ENCODE measurements at regions not wholly inside any gene's neighbourhood (a gene's known extent, or its start where the extent isn't known, plus 50 kb on each side); places are given as distances from the start of the nearest gene placed in this dataset.

GRCh38 chr21:16046656-16047330 lies 317.0 kb downstream of the USP25 start:
- H3K4me1 ChIP-seq: no peaks in the 10 kb centered on the region
- no peaks in the 10 kb centered on the region for H3K9me3 ChIP-seq
- H3K36me3 ChIP-seq: no peaks in the 10 kb centered on the region
- H3K27me3 ChIP-seq: no peaks in the 10 kb centered on the region
- H3K4me3 ChIP-seq: no peak overlapping the region
- DNase-seq (ENCODE audit: low spot score): no peak
- no peak for TF ChIP-seq CTCF (IDR thresholded peaks at IDR 0.05)
- no peak overlapping the region for H3K27ac ChIP-seq

GRCh38 chr21:16047904-16048303 lies 318.1 kb downstream of the USP25 start:
- Histone ChIP-seq H3K36me3 (no peaks in the 10 kb centered on the region), H3K4me3 (no peak overlapping the region), H3K27ac (no peak overlapping the region), H3K27me3 (no peaks in the 10 kb centered on the region), H3K9me3 (no peaks in the 10 kb centered on the region), H3K4me1 (no peaks in the 10 kb centered on the region)
- DNase-seq (ENCODE audit: low spot score): no peak
- TF ChIP-seq CTCF (IDR thresholded peaks at IDR 0.05): no peak

- Histone ChIP-seq H3K27me3 (no peaks in the 10 kb centered on the region), H3K4me3 (no peak overlapping the region), H3K27ac (no peak overlapping the region), H3K9me3 (no peaks in the 10 kb centered on the region), H3K4me1 (no peaks in the 10 kb centered on the region), H3K36me3 (no peaks in the 10 kb centered on the region)
- no peak for TF ChIP-seq CTCF (IDR thresholded peaks at IDR 0.05)
- no peak for DNase-seq (ENCODE audit: low spot score)
These were observed 325.2 kb downstream of the USP25 start for GRCh38 chr21:16055014-16055413.

- H3K36me3 ChIP-seq: no peaks in the 10 kb centered on the region
- H3K9me3 ChIP-seq: no peaks in the 10 kb centered on the region
- H3K4me3 ChIP-seq: no peak overlapping the region
- no peak for TF ChIP-seq CTCF (IDR thresholded peaks at IDR 0.05)
- no peak overlapping the region for H3K27ac ChIP-seq
- DNase-seq (ENCODE audit: low spot score): no peak
- no peaks in the 10 kb centered on the region for H3K27me3 ChIP-seq
- H3K4me1 ChIP-seq: no peaks in the 10 kb centered on the region
These were observed 329.1 kb downstream of the USP25 start for GRCh38 chr21:16058896-16059295.

- TF ChIP-seq CTCF (IDR thresholded peaks at IDR 0.05): no peak
- no peaks in the 10 kb centered on the region for H3K36me3 ChIP-seq
- no peak overlapping the region for H3K4me3 ChIP-seq
- DNase-seq (ENCODE audit: low spot score): no peak
- no peaks in the 10 kb centered on the region for H3K9me3 ChIP-seq
- H3K27me3 ChIP-seq: no peaks in the 10 kb centered on the region
- H3K4me1 ChIP-seq: no peaks in the 10 kb centered on the region
- no peak overlapping the region for H3K27ac ChIP-seq
These were observed 330.2 kb downstream of the USP25 start for GRCh38 chr21:16059981-16060380.

GRCh38 chr21:16061194-16061593 lies 331.4 kb downstream of the USP25 start:
- Histone ChIP-seq H3K27me3 (no peaks in the 10 kb centered on the region), H3K4me1 (no peaks in the 10 kb centered on the region), H3K36me3 (no peaks in the 10 kb centered on the region), H3K27ac (no peak overlapping the region), H3K9me3 (no peaks in the 10 kb centered on the region), H3K4me3 (no peak overlapping the region)
- no peak for TF ChIP-seq CTCF (IDR thresholded peaks at IDR 0.05)
- DNase-seq (ENCODE audit: low spot score): no peak
